ENCODE measurements at regions not wholly inside any gene's neighbourhood (a gene's known extent, or its start where the extent isn't known, plus 50 kb on each side); places are given as distances from the start of the nearest gene placed in this dataset.

DNA sequence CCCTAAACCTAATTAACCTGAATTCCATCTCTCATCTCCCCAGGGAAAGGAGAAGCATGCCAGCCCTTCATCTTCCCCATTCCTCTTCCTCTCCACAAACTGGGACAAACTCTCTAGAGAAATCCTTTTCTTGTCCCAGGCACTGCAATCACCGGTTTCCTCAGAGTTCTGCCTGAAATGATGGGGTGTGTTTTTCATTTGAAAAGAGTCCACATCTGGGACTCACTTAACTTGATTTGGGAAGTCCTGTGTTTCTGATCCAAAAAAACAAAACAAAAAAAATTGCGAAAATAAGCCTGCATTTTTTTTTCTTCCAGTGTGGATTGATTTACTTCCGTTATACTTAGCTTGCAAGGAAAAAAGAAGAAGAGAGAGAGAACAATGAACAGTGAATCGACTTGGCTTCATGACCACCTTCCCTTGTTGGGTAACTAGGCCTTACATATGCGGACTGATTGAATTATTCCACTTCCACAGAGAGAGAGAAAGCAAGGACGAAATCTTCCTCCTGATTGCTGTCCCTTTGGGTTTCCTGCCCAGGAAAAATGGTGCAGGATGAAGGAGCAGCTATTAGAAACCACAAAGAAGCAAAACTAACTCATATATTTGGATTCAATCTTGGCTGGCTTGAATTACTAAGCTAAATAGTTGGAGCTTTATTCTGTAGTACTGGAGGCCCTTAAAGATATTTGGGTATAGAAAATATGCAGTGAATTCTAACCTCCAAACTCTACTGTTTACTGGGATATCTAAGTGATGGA, 506.2 kb upstream of the TBX3 start:
- no peak for DNase-seq (ENCODE audit: low read depth in 1 of 2, low spot score in 1 of 2)
- ChIA-PET CTCF (interaction anchor here (1.2 to 1.8 kb wide), 2 partner anchors 9 to 10 kb away, joined by 4 to 8 read pairs; no protein-coding TSS in a partner anchor), POLR2A (interaction anchor here (0.7 kb wide), 1 partner anchor 13 kb away, joined by 7 read pairs; no protein-coding TSS in a partner anchor)
- Histone ChIP-seq H3K4me3 (no peak overlapping the region), H3K4me1 (no peaks in the 10 kb centered on the region), H3K9me3 (0 out of 3 replicates have a peak, but pooled peaks cover 3% of the 10 kb centered on the region), H3K27ac (no peak overlapping the region), H3K4me2 (no peak overlapping the region)
- ATAC-seq = no peak
- WGBS (ENCODE audit: missing lambda C conversion rate) = 64% methylated on average over 6 of the region's 6 CpGs
- no peak for FAIRE-seq
- TF ChIP-seq HOXB13 (CRISPR knock-in tag; IDR thresholded peaks at IDR 0.05; ENCODE audit: low read depth) = no peak

DNA sequence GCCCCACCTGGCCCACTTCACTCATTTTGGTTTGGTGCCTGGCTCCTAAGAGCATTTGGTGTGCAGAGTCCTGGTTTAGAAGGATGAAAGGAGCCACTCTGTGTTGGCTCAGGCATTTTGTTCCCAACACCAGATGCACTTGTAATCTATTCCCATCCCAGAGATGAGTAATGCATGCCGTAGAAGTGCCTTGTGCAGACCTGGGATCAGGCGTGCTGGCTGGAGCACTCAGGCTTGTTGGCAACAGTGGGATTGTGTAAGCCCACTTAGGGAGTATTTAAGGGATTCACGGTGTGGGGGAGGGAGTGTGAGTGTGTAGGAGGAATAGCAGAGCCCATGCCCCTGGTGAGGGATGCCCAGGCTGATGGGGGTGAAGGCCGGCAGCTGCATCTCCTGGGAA, 501.5 kb upstream of the TBX3 start:
- Histone ChIP-seq H3K9me3 (0 out of 3 replicates have a peak, but pooled peaks cover 3% of the 10 kb centered on the region), H3K4me1 (no peaks in the 10 kb centered on the region), H3K4me2 (no peak overlapping the region), H3K4me3 (no peak overlapping the region), H3K27ac (no peak overlapping the region)
- no peak for DNase-seq (ENCODE audit: low read depth in 1 of 2, low spot score in 1 of 2)
- POLR2A ChIA-PET = no interaction called here
- TF ChIP-seq ZC3H11A (IDR thresholded peaks at IDR 0.05) (no peak), TFCP2L1 (CRISPR knock-in tag; IDR thresholded peaks at IDR 0.05) (no peak), GATA3 (IDR thresholded peaks at IDR 0.05; ENCODE audit: borderline replicate concordance) (no peak), SMC3 (IDR thresholded peaks at IDR 0.05) (no peak), SREBF2 (IDR thresholded peaks at IDR 0.05) (no peak), HEYL (CRISPR knock-in tag; IDR thresholded peaks at IDR 0.05) (no peak), ZSCAN20 (CRISPR knock-in tag; IDR thresholded peaks at IDR 0.05) (no peak), HDAC2 (IDR thresholded peaks at IDR 0.05) (no peak), RCOR1 (IDR thresholded peaks at IDR 0.05; ENCODE audit: low read depth, low read length) (no peak), MYC (IDR thresholded peaks at IDR 0.05; ENCODE audit: borderline replicate concordance, low read length) (no peak), CHD2 (IDR thresholded peaks at IDR 0.05; ENCODE audit: low read length, partially characterized antibody) (no peak), CEBPB (IDR thresholded peaks at IDR 0.05) (no peak), MAZ (IDR thresholded peaks at IDR 0.05; ENCODE audit: borderline replicate concordance, low read depth, low read length) (no peak), JUN (IDR thresholded peaks at IDR 0.05) (no peak), FOSB (CRISPR knock-in tag; IDR thresholded peaks at IDR 0.05) (no peak), HOXA7 (CRISPR knock-in tag; IDR thresholded peaks at IDR 0.05) (no peak), KDM1A (IDR thresholded peaks at IDR 0.05; ENCODE audit: low read depth) (no peak)
- TF ChIP-seq, protein P1, sequence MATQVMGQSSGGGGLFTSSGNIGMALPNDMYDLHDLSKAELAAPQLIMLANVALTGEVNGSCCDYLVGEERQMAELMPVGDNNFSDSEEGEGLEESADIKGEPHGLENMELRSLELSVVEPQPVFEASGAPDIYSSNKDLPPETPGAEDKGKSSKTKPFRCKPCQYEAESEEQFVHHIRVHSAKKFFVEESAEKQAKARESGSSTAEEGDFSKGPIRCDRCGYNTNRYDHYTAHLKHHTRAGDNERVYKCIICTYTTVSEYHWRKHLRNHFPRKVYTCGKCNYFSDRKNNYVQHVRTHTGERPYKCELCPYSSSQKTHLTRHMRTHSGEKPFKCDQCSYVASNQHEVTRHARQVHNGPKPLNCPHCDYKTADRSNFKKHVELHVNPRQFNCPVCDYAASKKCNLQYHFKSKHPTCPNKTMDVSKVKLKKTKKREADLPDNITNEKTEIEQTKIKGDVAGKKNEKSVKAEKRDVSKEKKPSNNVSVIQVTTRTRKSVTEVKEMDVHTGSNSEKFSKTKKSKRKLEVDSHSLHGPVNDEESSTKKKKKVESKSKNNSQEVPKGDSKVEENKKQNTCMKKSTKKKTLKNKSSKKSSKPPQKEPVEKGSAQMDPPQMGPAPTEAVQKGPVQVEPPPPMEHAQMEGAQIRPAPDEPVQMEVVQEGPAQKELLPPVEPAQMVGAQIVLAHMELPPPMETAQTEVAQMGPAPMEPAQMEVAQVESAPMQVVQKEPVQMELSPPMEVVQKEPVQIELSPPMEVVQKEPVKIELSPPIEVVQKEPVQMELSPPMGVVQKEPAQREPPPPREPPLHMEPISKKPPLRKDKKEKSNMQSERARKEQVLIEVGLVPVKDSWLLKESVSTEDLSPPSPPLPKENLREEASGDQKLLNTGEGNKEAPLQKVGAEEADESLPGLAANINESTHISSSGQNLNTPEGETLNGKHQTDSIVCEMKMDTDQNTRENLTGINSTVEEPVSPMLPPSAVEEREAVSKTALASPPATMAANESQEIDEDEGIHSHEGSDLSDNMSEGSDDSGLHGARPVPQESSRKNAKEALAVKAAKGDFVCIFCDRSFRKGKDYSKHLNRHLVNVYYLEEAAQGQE (IDR thresholded peaks at IDR 0.05) = no peak
- TF ChIP-seq, protein P2, sequence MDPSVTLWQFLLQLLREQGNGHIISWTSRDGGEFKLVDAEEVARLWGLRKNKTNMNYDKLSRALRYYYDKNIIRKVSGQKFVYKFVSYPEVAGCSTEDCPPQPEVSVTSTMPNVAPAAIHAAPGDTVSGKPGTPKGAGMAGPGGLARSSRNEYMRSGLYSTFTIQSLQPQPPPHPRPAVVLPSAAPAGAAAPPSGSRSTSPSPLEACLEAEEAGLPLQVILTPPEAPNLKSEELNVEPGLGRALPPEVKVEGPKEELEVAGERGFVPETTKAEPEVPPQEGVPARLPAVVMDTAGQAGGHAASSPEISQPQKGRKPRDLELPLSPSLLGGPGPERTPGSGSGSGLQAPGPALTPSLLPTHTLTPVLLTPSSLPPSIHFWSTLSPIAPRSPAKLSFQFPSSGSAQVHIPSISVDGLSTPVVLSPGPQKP (IDR thresholded peaks at IDR 0.05; ENCODE audit: low read depth, low read length) = no peak
- TF ChIP-seq, protein P3, sequence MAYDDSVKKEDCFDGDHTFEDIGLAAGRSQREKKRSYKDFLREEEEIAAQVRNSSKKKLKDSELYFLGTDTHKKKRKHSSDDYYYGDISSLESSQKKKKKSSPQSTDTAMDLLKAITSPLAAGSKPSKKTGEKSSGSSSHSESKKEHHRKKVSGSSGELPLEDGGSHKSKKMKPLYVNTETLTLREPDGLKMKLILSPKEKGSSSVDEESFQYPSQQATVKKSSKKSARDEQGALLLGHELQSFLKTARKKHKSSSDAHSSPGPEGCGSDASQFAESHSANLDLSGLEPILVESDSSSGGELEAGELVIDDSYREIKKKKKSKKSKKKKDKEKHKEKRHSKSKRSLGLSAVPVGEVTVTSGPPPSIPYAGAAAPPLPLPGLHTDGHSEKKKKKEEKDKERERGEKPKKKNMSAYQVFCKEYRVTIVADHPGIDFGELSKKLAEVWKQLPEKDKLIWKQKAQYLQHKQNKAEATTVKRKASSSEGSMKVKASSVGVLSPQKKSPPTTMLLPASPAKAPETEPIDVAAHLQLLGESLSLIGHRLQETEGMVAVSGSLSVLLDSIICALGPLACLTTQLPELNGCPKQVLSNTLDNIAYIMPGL (CRISPR knock-in tag; IDR thresholded peaks at IDR 0.05; ENCODE audit: borderline replicate concordance) = no peak
- CTCF ChIA-PET = no interaction called here
- no peak for FAIRE-seq
- WGBS (ENCODE audit: missing lambda C conversion rate) = 28% methylated on average over 4 of the region's 4 CpGs
- ATAC-seq = no peak

Data from A549 (cell line).